Esophagus muscularis mucosa (tissue), 4 donors: ENCODE measurements at regions not wholly inside any gene's neighbourhood (a gene's known extent, or its start where the extent isn't known, plus 50 kb on each side); places are given as distances from the start of the nearest gene placed in this dataset.
"Not testable (repeated sequence)": the region's sequence is repeated elsewhere in the genome, so short reads cannot be mapped to it uniquely, and the experiment has no call there.

Source experiments
- DNase-seq: peaks from one replicate; pipeline ENCODE4 v3.0.0-alpha.2; 2017; ENCODE audit errors: extremely low spot score
- H3K27ac ChIP-seq, 4 donors: fragments of 200-600 bp; sonication (generic); replicated peaks in 1 of 4; 1 replicate in 3 of 4; 2 replicates in 1 of 4; pipeline ENCODE4 v1.5.1; 2016 to 2019; ENCODE audit warnings: mild to moderate bottlenecking in 1 of 4
- H3K27me3 ChIP-seq, 4 donors: fragments of 200-600 bp; sonication (generic); one replicate each; pipeline versions ENCODE4 v1.5.1 to v1.6.0; 2016 to 2019
- H3K36me3 ChIP-seq, 4 donors: fragments of 200-600 bp; sonication (generic); one replicate each; pipeline ENCODE4 v1.5.1; 2016 to 2019
- H3K4me1 ChIP-seq, 4 donors: fragments of 200-600 bp; sonication (generic); one replicate each; pipeline ENCODE4 v1.5.1; 2016 to 2019
- H3K4me3 ChIP-seq, 4 donors: fragments of 200-600 bp; sonication (generic); 1 replicate in 2 of 4; 2 replicates in 2 of 4; pipeline ENCODE4 v1.5.1; 2016 to 2019; ENCODE audit warnings: mild to moderate bottlenecking in 4 of 4, moderate library complexity in 1 of 4
- H3K9me3 ChIP-seq, 4 donors: fragments of 200-600 bp; sonication (generic); 1 replicate in 3 of 4; 2 replicates in 1 of 4; pipeline ENCODE4 v1.5.1; 2016 to 2019
- CTCF ChIP-seq, 3 experiments: fragments of 200-600 bp in 2 of 3; fragments of 450-650 bp in 1 of 3; sonication (generic) in 2 of 3; IDR thresholded peaks; one replicate each; pipeline ENCODE4 v1.5.1; 2017 to 2019; ENCODE audit warnings: antibody characterized with exemption in 3 of 3, mild to moderate bottlenecking in 2 of 3, moderate library complexity in 1 of 3
- EP300 ChIP-seq: sonication (generic); formaldehyde crosslinking; IDR thresholded peaks from one replicate; pipeline ENCODE4 v1.6.1; 2017; ENCODE audit warnings: antibody characterized with exemption
- POLR2A ChIP-seq: fragments of 450-650 bp; IDR thresholded peaks from one replicate; pipeline ENCODE4 v1.6.1; 2017; ENCODE audit warnings: antibody characterized with exemption, moderate library complexity, mild to moderate bottlenecking, low read depth
- POLR2AphosphoS5 ChIP-seq, 2 donors: sonication (generic); formaldehyde crosslinking; IDR thresholded peaks; one replicate each; pipeline ENCODE4 v1.6.1; 2017; ENCODE audit warnings: antibody characterized with exemption in 2 of 2
- WGBS: methylation state at CpG from one replicate; pipeline ENCODE4 v1.1.5; 2018; 5-methylcytosine and 5-hydroxymethylcytosine counted together
- intact Hi-C: fragments of 100-400 bp; cut with DNase I; formaldehyde crosslinking; loops from one replicate; pipeline ENCODE4 v1.15.1; 2023

GRCh38 chr2:84126084-84126483, 333.0 kb downstream of the SUCLG1 start:
- intact Hi-C loops, result no loop called here
- Histone ChIP-seq H3K36me3 (no peaks in the 10 kb centered on the region), H3K4me1 (no peaks in the 10 kb centered on the region), H3K4me3 (no peak overlapping the region), H3K9me3 (no peaks in the 10 kb centered on the region), H3K27me3 (no peaks in the 10 kb centered on the region), H3K27ac (no peak overlapping the region)
- TF ChIP-seq POLR2AphosphoS5 (IDR thresholded peaks at IDR 0.05), result no peak
- TF ChIP-seq CTCF (IDR thresholded peaks at IDR 0.05), result no peak
- TF ChIP-seq EP300, result no peak
- TF ChIP-seq POLR2A, result no peak
- WGBS, result 82% methylated on average over 1 of the region's 1 CpG
- DNase-seq, result no peak

GRCh38 chr2:84116143-84116542, 342.9 kb downstream of the SUCLG1 start:
- Histone ChIP-seq H3K4me3 (no peak overlapping the region), H3K4me1 (peaks cover 0 to 7% (median 0%) of the 10 kb centered on the region in 4 donors), H3K9me3 (peaks cover 0 to 9% (median 1%) of the 10 kb centered on the region in 4 donors), H3K27ac (no peak overlapping the region), H3K27me3 (no peaks in the 10 kb centered on the region), H3K36me3 (no peaks in the 10 kb centered on the region)
- 53% methylated on average over 4 of the region's 4 CpGs for WGBS
- no peak for DNase-seq
- intact Hi-C loops, result no loop called here
- no peak for TF ChIP-seq POLR2A
- TF ChIP-seq EP300, result no peak
- no peak for TF ChIP-seq POLR2AphosphoS5 (IDR thresholded peaks at IDR 0.05)

GRCh38 chr2:84115173-84115857, 343.8 kb downstream of the SUCLG1 start:
- H3K27ac ChIP-seq, result no peak overlapping the region
- no peak overlapping the region for H3K4me3 ChIP-seq
- WGBS, result 47% methylated on average over 2 of the region's 2 CpGs
- intact Hi-C loops, result no loop called here
- H3K36me3 ChIP-seq, result no peaks in the 10 kb centered on the region
- H3K9me3 ChIP-seq, result peaks cover 0 to 9% (median 1%) of the 10 kb centered on the region in 4 donors
- H3K27me3 ChIP-seq, result no peaks in the 10 kb centered on the region
- no peak for TF ChIP-seq EP300
- no peak for TF ChIP-seq POLR2A
- no peak for TF ChIP-seq CTCF (IDR thresholded peaks at IDR 0.05)
- no peak for TF ChIP-seq POLR2AphosphoS5 (IDR thresholded peaks at IDR 0.05)
- peaks cover 0 to 7% (median 0%) of the 10 kb centered on the region in 4 donors for H3K4me1 ChIP-seq
- no peak for DNase-seq

- peaks cover 0 to 13% (median 11%) of the 10 kb centered on the region in 4 donors for H3K9me3 ChIP-seq
- H3K27ac ChIP-seq, intact Hi-C loops, H3K4me1 ChIP-seq, H3K36me3 ChIP-seq, H3K4me3 ChIP-seq, H3K27me3 ChIP-seq, DNase-seq: not testable (repeated sequence)
- 91% methylated on average over 15 of the region's 15 CpGs for WGBS
Observed at GRCh38 chr2:84103816-84104527, 355.1 kb downstream of the SUCLG1 start.

GRCh38 chr2:84102274-84102673, 356.8 kb downstream of the SUCLG1 start:
- peaks cover 0 to 13% (median 11%) of the 10 kb centered on the region in 4 donors for H3K9me3 ChIP-seq
- intact Hi-C loops, result no loop called here
- no peak overlapping the region for H3K27ac ChIP-seq
- no peaks in the 10 kb centered on the region for H3K4me1 ChIP-seq
- DNase-seq, result no peak
- no peak overlapping the region for H3K4me3 ChIP-seq
- TF ChIP-seq EP300 (no peak), POLR2AphosphoS5 (IDR thresholded peaks at IDR 0.05) (no peak), CTCF (IDR thresholded peaks at IDR 0.05) (no peak)
- no peaks in the 10 kb centered on the region for H3K27me3 ChIP-seq
- 57% methylated on average over 2 of the region's 2 CpGs for WGBS
- H3K36me3 ChIP-seq, result no peaks in the 10 kb centered on the region
